Esophagus squamous epithelium (tissue), 5 donors: ENCODE measurements at regions not wholly inside any gene's neighbourhood (a gene's known extent, or its start where the extent isn't known, plus 50 kb on each side); places are given as distances from the start of the nearest gene placed in this dataset.

Source experiments
- DNase-seq: peaks from one replicate; lab custom pipeline; 2025; lab: John Stamatoyannopoulos, UW
- H3K27ac ChIP-seq, 4 donors: fragments of 200-600 bp; sonication (generic); one replicate each; pipeline ENCODE4 v1.5.1; 2016 to 2019; ENCODE audit warnings: mild to moderate bottlenecking in 1 of 4
- H3K27me3 ChIP-seq, 4 donors: fragments of 200-600 bp; sonication (generic); 1 replicate in 3 of 4; 2 replicates in 1 of 4; pipeline versions ENCODE4 v1.5.1 to v1.6.0; 2017 to 2021; ENCODE audit warnings: antibody characterized with exemption in 1 of 4
- H3K36me3 ChIP-seq, 3 donors: fragments of 200-600 bp; sonication (generic); one replicate each; pipeline ENCODE4 v1.5.1; 2016 to 2019
- H3K4me1 ChIP-seq, 3 donors: fragments of 200-600 bp; sonication (generic); one replicate each; pipeline ENCODE4 v1.5.1; 2017 to 2019
- H3K4me3 ChIP-seq, 4 donors: fragments of 200-600 bp; sonication (generic); 1 replicate in 3 of 4; 2 replicates in 1 of 4; pipeline ENCODE4 v1.5.1; 2016 to 2019; ENCODE audit warnings: mild to moderate bottlenecking in 2 of 4, moderate library complexity in 1 of 4
- H3K9me3 ChIP-seq, 3 donors: fragments of 200-600 bp; sonication (generic); one replicate each; pipeline ENCODE4 v1.5.1; 2016 to 2019
- CTCF ChIP-seq, 6 experiments: fragments of 450-650 bp in 4 of 6; fragments of 200-600 bp in 2 of 6; sonication (generic) in 2 of 6; IDR thresholded peaks; one replicate each; pipeline ENCODE4 v1.5.1; 2016 to 2019; ENCODE audit warnings: antibody characterized with exemption in 6 of 6, mild to moderate bottlenecking in 4 of 6, moderate library complexity in 4 of 6
- POLR2A ChIP-seq, 4 donors: fragments of 450-650 bp; IDR thresholded peaks; one replicate each; pipeline ENCODE4 v1.6.1; 2017; ENCODE audit warnings: antibody characterized with exemption in 4 of 4, mild to moderate bottlenecking in 4 of 4, moderate library complexity in 3 of 4
- WGBS, 2 donors: methylation state at CpG; one replicate each; pipeline ENCODE4 v1.1.5; 2018; 5-methylcytosine and 5-hydroxymethylcytosine counted together
- intact Hi-C: fragments of 100-400 bp; cut with DNase I; formaldehyde crosslinking; loops from one replicate; pipeline ENCODE4 v1.15.0; 2022
- donor health status: DM: yes; HTN: yes; CAD: no.

GRCh38 chr5:34487159-34487879, 168.8 kb upstream of the RAI14 start:
- intact Hi-C loops, result loop anchor here (10.0 kb wide), 1 partner anchor 47 kb away; no protein-coding TSS in a partner anchor
- Histone ChIP-seq H3K27ac (peak overlapping the region; percentile 19 to 67 (median 52)), H3K4me1 (peaks cover 0 to 29% (median 8%) of the 10 kb centered on the region in 3 donors), H3K9me3 (no peaks in the 10 kb centered on the region), H3K36me3 (no peaks in the 10 kb centered on the region), H3K27me3 (no peaks in the 10 kb centered on the region), H3K4me3 (no peak overlapping the region)
- DNase-seq, result no peak
- TF ChIP-seq POLR2A (IDR thresholded peaks at IDR 0.05), result no peak
- no peak for TF ChIP-seq CTCF (IDR thresholded peaks at IDR 0.05)
- WGBS, 2 donors, result 77% methylated on average over 11 of the region's 11 CpGs

GRCh38 chr5:34487956-34488355, 168.2 kb upstream of the RAI14 start:
- DNase-seq, result no peak
- H3K9me3 ChIP-seq, result no peaks in the 10 kb centered on the region
- intact Hi-C loops, result loop anchor here (10.0 kb wide), 1 partner anchor 47 kb away; no protein-coding TSS in a partner anchor

GRCh38 chr5:34488984-34489383, 167.1 kb upstream of the RAI14 start:
- no peak overlapping the region for H3K4me3 ChIP-seq
- H3K27me3 ChIP-seq, result no peaks in the 10 kb centered on the region
- DNase-seq, result no peak
- no peaks in the 10 kb centered on the region for H3K9me3 ChIP-seq
- 42 to 51% methylated on average over 3 of the region's 4 CpGs for WGBS, 2 donors
- H3K36me3 ChIP-seq, result no peaks in the 10 kb centered on the region
- H3K4me1 ChIP-seq, result peaks cover 0 to 29% (median 8%) of the 10 kb centered on the region in 3 donors
- H3K27ac ChIP-seq, result no peak overlapping the region
- intact Hi-C loops, result loop anchor here (10.0 kb wide), 1 partner anchor 46 kb away; no protein-coding TSS in a partner anchor
- TF ChIP-seq POLR2A (IDR thresholded peaks at IDR 0.05), result no peak
- no peak for TF ChIP-seq CTCF (IDR thresholded peaks at IDR 0.05)

More at GRCh38 chr5:34487956-34488355, 168.2 kb upstream of the RAI14 start:
- Histone ChIP-seq H3K4me1 (peaks cover 0 to 29% (median 8%) of the 10 kb centered on the region in 3 donors), H3K36me3 (no peaks in the 10 kb centered on the region), H3K27ac (peak overlapping the region; percentile 19 to 61 (median 46)), H3K27me3 (no peaks in the 10 kb centered on the region), H3K4me3 (no peak overlapping the region)
- 61 to 68% methylated on average over 3 of the region's 3 CpGs for WGBS, 2 donors
- TF ChIP-seq POLR2A (IDR thresholded peaks at IDR 0.05), result no peak
- TF ChIP-seq CTCF (IDR thresholded peaks at IDR 0.05), result no peak

- 75 to 78% methylated on average over 2 to 3 of the region's 14 CpGs for WGBS, 2 donors
- TF ChIP-seq POLR2A (IDR thresholded peaks at IDR 0.05), result no peak
- no peak for TF ChIP-seq CTCF (IDR thresholded peaks at IDR 0.05)
- H3K4me1 ChIP-seq, result peaks cover 0 to 29% (median 8%) of the 10 kb centered on the region in 3 donors
- no peaks in the 10 kb centered on the region for H3K36me3 ChIP-seq
- no peak overlapping the region for H3K27ac ChIP-seq
- intact Hi-C loops, result no loop called here
- DNase-seq, result no peak
- H3K4me3 ChIP-seq, result no peak overlapping the region
- no peaks in the 10 kb centered on the region for H3K27me3 ChIP-seq
- H3K9me3 ChIP-seq, result peaks cover 0 to 4% (median 0%) of the 10 kb centered on the region in 3 donors
Observed at GRCh38 chr5:34490506-34491250, 165.4 kb upstream of the RAI14 start.

- Histone ChIP-seq H3K27ac (no peak overlapping the region), H3K4me3 (no peak overlapping the region), H3K36me3 (no peaks in the 10 kb centered on the region), H3K27me3 (no peaks in the 10 kb centered on the region), H3K4me1 (peaks cover 0 to 25% (median 8%) of the 10 kb centered on the region in 3 donors), H3K9me3 (peaks cover 0 to 4% (median 0%) of the 10 kb centered on the region in 3 donors)
- no peak for DNase-seq
- no peak for TF ChIP-seq CTCF (IDR thresholded peaks at IDR 0.05)
- no peak for TF ChIP-seq POLR2A (IDR thresholded peaks at IDR 0.05)
- intact Hi-C loops, result no loop called here
- WGBS, 2 donors, result 67 to 71% methylated on average over 3 to 5 of the region's 6 CpGs
Observed at GRCh38 chr5:34491251-34491620, 164.9 kb upstream of the RAI14 start.
